ENCODE measurements at regions not wholly inside any gene's neighbourhood (a gene's known extent, or its start where the extent isn't known, plus 50 kb on each side); places are given as distances from the start of the nearest gene placed in this dataset.
"Not testable (repeated sequence)": the region's sequence is repeated elsewhere in the genome, so short reads cannot be mapped to it uniquely, and the experiment has no call there.

- DNase-seq (ENCODE audit: low spot score, unreplicated experiment): no peak
Observed at GRCh38 chr6:74197310-74197709, 501.3 kb downstream of the CD109 start.

DNA sequence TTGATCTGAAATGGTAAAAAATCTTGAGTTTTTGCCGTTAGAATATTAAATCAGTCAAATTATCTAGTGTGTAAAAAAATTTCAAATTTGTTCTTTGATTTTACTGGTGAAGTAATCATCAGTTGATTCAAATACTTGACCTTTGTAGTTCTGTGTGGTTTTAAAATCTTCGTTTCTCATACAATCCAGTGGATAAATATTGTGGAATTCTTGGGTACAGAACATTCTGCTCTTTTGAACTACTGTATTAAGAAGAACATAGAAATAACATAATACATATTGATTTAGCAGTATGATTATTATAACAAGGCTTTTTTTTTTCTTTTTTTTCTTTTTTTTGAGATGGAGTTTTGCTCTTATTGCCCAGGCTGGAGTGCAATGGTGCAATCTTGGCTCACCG, 491.8 kb downstream of the CD109 start:
- Mint-ChIP-seq H3K9me3 (ENCODE audit: low read depth) (peaks cover 3% of the 10 kb centered on the region), H3K27ac (no peak overlapping the region), H3K4me3 (ENCODE audit: low read depth) (no peak overlapping the region), H3K27me3 (no peaks in the 10 kb centered on the region), H3K4me1 (ENCODE audit: low read depth) (peaks cover 4% of the 10 kb centered on the region), H3K36me3 (ENCODE audit: insufficient read depth) (no peaks in the 10 kb centered on the region)
- TF ChIP-seq CTCF (IDR thresholded peaks at IDR 0.05; ENCODE audit: unreplicated experiment): no peak
- no peak for DNase-seq (ENCODE audit: low spot score, unreplicated experiment)

More at GRCh38 chr6:74197310-74197709, 501.3 kb downstream of the CD109 start:
- Mint-ChIP-seq H3K27me3 (no peaks in the 10 kb centered on the region), H3K27ac (no peak overlapping the region), H3K4me1 (ENCODE audit: low read depth) (no peaks in the 10 kb centered on the region), H3K36me3 (ENCODE audit: insufficient read depth) (no peaks in the 10 kb centered on the region), H3K4me3 (ENCODE audit: low read depth) (no peak overlapping the region), H3K9me3 (ENCODE audit: low read depth) (no peaks in the 10 kb centered on the region)
- TF ChIP-seq CTCF (IDR thresholded peaks at IDR 0.05; ENCODE audit: unreplicated experiment): no peak

DNA sequence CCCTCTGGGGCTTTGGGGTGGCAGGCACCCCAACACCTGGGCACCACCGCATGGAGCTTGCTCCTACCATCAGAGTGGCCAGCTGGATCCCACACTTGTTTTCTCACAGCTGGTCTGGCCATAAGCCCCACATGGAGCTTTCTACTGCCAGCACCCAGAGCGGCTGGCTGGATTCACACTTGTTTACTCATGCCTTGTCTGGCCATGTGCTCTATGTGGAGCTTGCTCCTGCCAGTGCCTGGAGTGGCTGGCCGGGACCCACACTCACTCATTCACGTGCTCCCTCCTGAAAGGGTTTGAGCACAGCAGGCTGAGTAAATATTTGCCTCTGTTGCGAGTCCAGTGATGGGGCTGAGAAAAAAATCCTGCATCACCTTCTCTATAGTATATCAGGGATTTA, 487.0 kb downstream of the CD109 start:
- Mint-ChIP-seq H3K27ac (no peak overlapping the region), H3K36me3 (ENCODE audit: insufficient read depth) (no peaks in the 10 kb centered on the region), H3K4me1 (ENCODE audit: low read depth) (peaks cover 4% of the 10 kb centered on the region), H3K9me3 (ENCODE audit: low read depth) (peaks cover 2% of the 10 kb centered on the region), H3K4me3 (ENCODE audit: low read depth) (no peak overlapping the region), H3K27me3 (no peaks in the 10 kb centered on the region)
- DNase-seq (ENCODE audit: low spot score, unreplicated experiment): no peak
- TF ChIP-seq CTCF (IDR thresholded peaks at IDR 0.05; ENCODE audit: unreplicated experiment): no peak

GRCh38 chr6:74181471-74181870, 485.5 kb downstream of the CD109 start:
- H3K27ac Mint-ChIP-seq: no peak overlapping the region
- no peak for DNase-seq (ENCODE audit: low spot score, unreplicated experiment)
- no peak for TF ChIP-seq CTCF (IDR thresholded peaks at IDR 0.05; ENCODE audit: unreplicated experiment)
- no peak overlapping the region for H3K4me3 Mint-ChIP-seq (ENCODE audit: low read depth)
- H3K36me3 Mint-ChIP-seq (ENCODE audit: insufficient read depth): no peaks in the 10 kb centered on the region
- peaks cover 2% of the 10 kb centered on the region for H3K9me3 Mint-ChIP-seq (ENCODE audit: low read depth)
- H3K27me3 Mint-ChIP-seq: no peaks in the 10 kb centered on the region
- peaks cover 4% of the 10 kb centered on the region for H3K4me1 Mint-ChIP-seq (ENCODE audit: low read depth)

DNA sequence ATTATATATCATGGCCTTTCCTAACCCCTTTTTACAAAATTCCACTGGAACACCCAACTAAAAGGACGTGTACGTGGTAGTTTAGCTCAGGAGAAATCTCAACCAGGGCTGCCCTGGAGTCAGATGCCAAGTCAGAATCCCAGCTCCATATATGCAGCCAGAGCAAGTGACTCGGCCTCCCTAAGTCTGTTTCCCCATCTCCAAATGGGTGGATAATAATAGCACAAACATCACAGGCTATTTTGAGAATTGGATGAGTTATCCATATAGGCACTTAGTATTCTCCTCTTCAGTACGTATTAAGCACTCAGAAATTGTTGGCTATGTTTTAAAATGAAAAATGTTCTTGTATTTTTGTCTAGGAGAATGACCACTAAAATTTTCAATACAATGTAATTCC, 481.5 kb downstream of the CD109 start:
- Mint-ChIP-seq H3K4me1 (ENCODE audit: low read depth) (peaks cover 3% of the 10 kb centered on the region), H3K27ac (no peak overlapping the region), H3K27me3 (no peaks in the 10 kb centered on the region), H3K9me3 (ENCODE audit: low read depth) (peaks cover 2% of the 10 kb centered on the region), H3K36me3 (ENCODE audit: insufficient read depth) (no peaks in the 10 kb centered on the region), H3K4me3 (ENCODE audit: low read depth) (no peak overlapping the region)
- TF ChIP-seq CTCF (IDR thresholded peaks at IDR 0.05; ENCODE audit: unreplicated experiment): no peak
- DNase-seq (ENCODE audit: low spot score, unreplicated experiment): no peak

- H3K9me3 Mint-ChIP-seq (ENCODE audit: low read depth); H3K27me3 Mint-ChIP-seq; H3K4me1 Mint-ChIP-seq (ENCODE audit: low read depth); H3K36me3 Mint-ChIP-seq (ENCODE audit: insufficient read depth); H3K4me3 Mint-ChIP-seq (ENCODE audit: low read depth); DNase-seq (ENCODE audit: low spot score, unreplicated experiment); H3K27ac Mint-ChIP-seq: not testable (repeated sequence)
Observed at GRCh38 chr6:74170550-74170949, 474.5 kb downstream of the CD109 start.
